ENCODE measurements at regions not wholly inside any gene's neighbourhood (a gene's known extent, or its start where the extent isn't known, plus 50 kb on each side); places are given as distances from the start of the nearest gene placed in this dataset.

DNA sequence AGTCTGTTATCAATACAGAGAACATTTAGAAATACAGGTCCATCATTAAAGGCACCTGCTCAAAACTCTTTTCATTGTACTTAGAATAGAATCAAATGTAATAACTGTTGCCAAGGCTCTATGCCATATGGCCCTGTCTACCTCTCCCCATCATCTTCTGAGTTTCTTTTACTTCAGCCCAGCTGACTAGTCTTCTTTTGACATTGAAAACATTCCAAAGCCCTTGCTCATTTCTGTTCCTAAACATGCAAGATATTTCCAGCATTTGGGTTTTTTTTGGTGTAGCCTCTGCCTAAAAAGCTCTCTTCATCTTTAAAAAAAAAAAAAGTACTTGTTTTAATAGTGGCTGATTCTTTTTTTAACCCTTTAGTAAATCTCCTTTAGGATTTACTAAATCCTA, 165.5 kb upstream of the SMIM30 start:
- CTCF ChIA-PET (ENCODE audit: unreplicated experiment): no interaction called here
- Histone ChIP-seq H3K9me2 (ENCODE audit: insufficient read depth, low read length) (no peaks in the 10 kb centered on the region), H2AFZ (ENCODE audit: low read length) (no peak overlapping the region), H3K4me2 (ENCODE audit: low read length) (no peak overlapping the region), H3K36me3 (ENCODE audit: insufficient read depth, low read length) (no peaks in the 10 kb centered on the region), H3K4me1 (ENCODE audit: insufficient read depth, low read length, poor library complexity, severe bottlenecking) (no peaks in the 10 kb centered on the region), H4K20me1 (ENCODE audit: insufficient read depth, low read length) (no peaks in the 10 kb centered on the region), H3K4me3 (ENCODE audit: low read depth, low read length, poor library complexity, severe bottlenecking) (no peak overlapping the region), H3K27ac (ENCODE audit: low read depth, low read length, poor library complexity, severe bottlenecking) (no peak overlapping the region), H3K9me3 (ENCODE audit: low read length) (no peaks in the 10 kb centered on the region), H3K79me2 (ENCODE audit: insufficient read depth, low read depth, low read length) (no peaks in the 10 kb centered on the region)
- POLR2A ChIA-PET: interaction anchor here (0.7 kb wide), 1 partner anchor 20 kb away, joined by 3 read pairs; no protein-coding TSS in a partner anchor
- no peak for TF ChIP-seq EZH2phosphoT487 (IDR thresholded peaks at IDR 0.05; ENCODE audit: borderline replicate concordance, low read depth, low read length)
- TF ChIP-seq, protein P1, sequence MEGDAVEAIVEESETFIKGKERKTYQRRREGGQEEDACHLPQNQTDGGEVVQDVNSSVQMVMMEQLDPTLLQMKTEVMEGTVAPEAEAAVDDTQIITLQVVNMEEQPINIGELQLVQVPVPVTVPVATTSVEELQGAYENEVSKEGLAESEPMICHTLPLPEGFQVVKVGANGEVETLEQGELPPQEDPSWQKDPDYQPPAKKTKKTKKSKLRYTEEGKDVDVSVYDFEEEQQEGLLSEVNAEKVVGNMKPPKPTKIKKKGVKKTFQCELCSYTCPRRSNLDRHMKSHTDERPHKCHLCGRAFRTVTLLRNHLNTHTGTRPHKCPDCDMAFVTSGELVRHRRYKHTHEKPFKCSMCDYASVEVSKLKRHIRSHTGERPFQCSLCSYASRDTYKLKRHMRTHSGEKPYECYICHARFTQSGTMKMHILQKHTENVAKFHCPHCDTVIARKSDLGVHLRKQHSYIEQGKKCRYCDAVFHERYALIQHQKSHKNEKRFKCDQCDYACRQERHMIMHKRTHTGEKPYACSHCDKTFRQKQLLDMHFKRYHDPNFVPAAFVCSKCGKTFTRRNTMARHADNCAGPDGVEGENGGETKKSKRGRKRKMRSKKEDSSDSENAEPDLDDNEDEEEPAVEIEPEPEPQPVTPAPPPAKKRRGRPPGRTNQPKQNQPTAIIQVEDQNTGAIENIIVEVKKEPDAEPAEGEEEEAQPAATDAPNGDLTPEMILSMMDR (conservative IDR thresholded peaks at IDR 0.05; ENCODE audit: low read length): no peak
- BruUV-seq (replicated peaks): no TSS peak
- no peak for DNase-seq (ENCODE audit: low spot score)
- intact Hi-C loops (cut with micrococcal nuclease; ENCODE audit: unreplicated experiment): no loop called here

DNA sequence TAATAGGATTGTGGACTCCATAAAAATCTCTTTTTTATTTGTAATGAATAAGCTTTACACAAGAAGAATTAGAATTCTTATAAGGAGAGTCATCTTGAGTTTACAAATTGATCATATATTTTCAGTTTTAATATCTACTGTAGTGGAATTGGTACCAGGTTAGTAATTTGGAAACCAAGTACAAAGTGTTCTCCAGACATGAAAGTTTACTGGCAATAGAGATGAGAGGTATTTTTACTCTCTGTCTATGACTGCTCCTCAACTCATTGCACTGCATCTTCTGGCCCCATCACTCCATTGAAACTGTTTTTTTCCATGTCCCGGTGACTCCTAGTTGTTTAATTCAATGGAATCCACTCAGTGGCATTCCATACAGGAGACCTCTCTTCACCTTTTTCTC, 164.5 kb upstream of the SMIM30 start:
- H2AFZ ChIP-seq (ENCODE audit: low read length): no peak overlapping the region
- no peaks in the 10 kb centered on the region for H3K79me2 ChIP-seq (ENCODE audit: insufficient read depth, low read depth, low read length)
- intact Hi-C loops (cut with micrococcal nuclease; ENCODE audit: unreplicated experiment): no loop called here
- no peak overlapping the region for H3K4me3 ChIP-seq (ENCODE audit: low read depth, low read length, poor library complexity, severe bottlenecking)
- ChIA-PET POLR2A (no interaction called here), CTCF (ENCODE audit: unreplicated experiment) (no interaction called here)
- H3K9me2 ChIP-seq (ENCODE audit: insufficient read depth, low read length): no peaks in the 10 kb centered on the region
- H4K20me1 ChIP-seq (ENCODE audit: insufficient read depth, low read length): no peaks in the 10 kb centered on the region
- H3K27ac ChIP-seq (ENCODE audit: low read depth, low read length, poor library complexity, severe bottlenecking): no peak overlapping the region
- no peaks in the 10 kb centered on the region for H3K36me3 ChIP-seq (ENCODE audit: insufficient read depth, low read length)
- H3K9me3 ChIP-seq (ENCODE audit: low read length): no peaks in the 10 kb centered on the region
- H3K4me2 ChIP-seq (ENCODE audit: low read length): no peak overlapping the region
- DNase-seq (ENCODE audit: low spot score): no peak
- no TSS peak for BruUV-seq (replicated peaks)
- no peaks in the 10 kb centered on the region for H3K4me1 ChIP-seq (ENCODE audit: insufficient read depth, low read length, poor library complexity, severe bottlenecking)
- TF ChIP-seq EZH2phosphoT487 (IDR thresholded peaks at IDR 0.05; ENCODE audit: borderline replicate concordance, low read depth, low read length): no peak

DNA sequence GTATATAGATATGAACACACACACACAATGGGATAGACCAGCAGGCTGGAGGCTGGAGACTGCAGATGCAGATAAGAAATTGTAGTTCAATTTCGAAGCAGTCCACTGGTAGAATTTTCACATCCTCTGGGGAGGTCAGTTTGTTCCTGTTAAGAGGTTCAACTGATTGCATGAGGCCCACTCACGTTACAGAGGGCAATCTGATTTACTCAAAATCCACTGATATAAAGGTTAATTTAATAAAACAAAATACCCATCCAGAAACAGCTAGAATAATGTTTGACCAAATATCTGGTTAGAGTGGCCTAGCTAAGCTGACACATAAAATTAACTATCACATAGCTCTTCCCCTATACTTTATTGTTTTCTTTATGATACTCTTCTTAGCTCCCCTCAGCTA, 162.9 kb upstream of the SMIM30 start:
- H3K9me2 ChIP-seq (ENCODE audit: insufficient read depth, low read length): no peaks in the 10 kb centered on the region
- no TSS peak for BruUV-seq (replicated peaks)

More for the DNA sequence above, 162.9 kb upstream of the SMIM30 start:
- no peak for TF ChIP-seq EZH2phosphoT487 (IDR thresholded peaks at IDR 0.05; ENCODE audit: borderline replicate concordance, low read depth, low read length)
- TF ChIP-seq, protein P1 (conservative IDR thresholded peaks at IDR 0.05; ENCODE audit: low read length): no peak
- no peak for DNase-seq (ENCODE audit: low spot score)
- no peaks in the 10 kb centered on the region for H4K20me1 ChIP-seq (ENCODE audit: insufficient read depth, low read length)
- H3K27ac ChIP-seq (ENCODE audit: low read depth, low read length, poor library complexity, severe bottlenecking): no peak overlapping the region
- CTCF ChIA-PET (ENCODE audit: unreplicated experiment): no interaction called here
- H3K79me2 ChIP-seq (ENCODE audit: insufficient read depth, low read depth, low read length): no peaks in the 10 kb centered on the region
- no peaks in the 10 kb centered on the region for H3K36me3 ChIP-seq (ENCODE audit: insufficient read depth, low read length)
- no peak overlapping the region for H3K4me2 ChIP-seq (ENCODE audit: low read length)
- POLR2A ChIA-PET: no interaction called here
- intact Hi-C loops (cut with micrococcal nuclease; ENCODE audit: unreplicated experiment): no loop called here
- no peaks in the 10 kb centered on the region for H3K9me3 ChIP-seq (ENCODE audit: low read length)
- no peaks in the 10 kb centered on the region for H3K4me1 ChIP-seq (ENCODE audit: insufficient read depth, low read length, poor library complexity, severe bottlenecking)
- no peak overlapping the region for H2AFZ ChIP-seq (ENCODE audit: low read length)
- H3K4me3 ChIP-seq (ENCODE audit: low read depth, low read length, poor library complexity, severe bottlenecking): no peak overlapping the region

Measured in OCI-LY7 (cell line).